Vagina (tissue), 2 donors: ENCODE measurements at regions not wholly inside any gene's neighbourhood (a gene's known extent, or its start where the extent isn't known, plus 50 kb on each side); places are given as distances from the start of the nearest gene placed in this dataset.
A peak's percentile ranks its signal among the peaks of the same experiment; 100 is the strongest.
"Not testable (repeated sequence)": the region's sequence is repeated elsewhere in the genome, so short reads cannot be mapped to it uniquely, and the experiment has no call there.

Experiments
- DNase-seq, 2 donors: peaks; one replicate each; pipeline ENCODE4 v3.0.0-alpha.2; 2017; ENCODE audit errors: extremely low spot score in 2 of 2
- H3K27ac ChIP-seq: fragments of 200-600 bp; sonication (generic); one replicate; pipeline ENCODE4 v1.5.1; 2019
- H3K27me3 ChIP-seq: fragments of 200-600 bp; sonication (generic); one replicate; pipeline ENCODE4 v1.5.1; 2019
- H3K36me3 ChIP-seq, 2 donors: fragments of 200-600 bp; sonication (generic); one replicate each; pipeline ENCODE4 v1.5.1; 2017 to 2019
- H3K4me1 ChIP-seq: fragments of 200-600 bp; sonication (generic); one replicate; pipeline ENCODE4 v1.5.1; 2019
- H3K4me3 ChIP-seq, 2 donors: fragments of 200-600 bp; sonication (generic); 1 replicate in 1 of 2; 2 replicates in 1 of 2; pipeline ENCODE4 v1.5.1; 2016 to 2019
- H3K9me3 ChIP-seq: fragments of 200-600 bp; sonication (generic); one replicate; pipeline ENCODE4 v1.5.1; 2019
- CTCF ChIP-seq, 3 experiments: fragments of 450-650 bp in 2 of 3; fragments of 200-600 bp in 1 of 3; sonication (generic) in 1 of 3; IDR thresholded peaks; one replicate each; pipeline ENCODE4 v1.5.1; 2017 to 2019; ENCODE audit warnings: antibody characterized with exemption in 3 of 3, mild to moderate bottlenecking in 2 of 3, moderate library complexity in 2 of 3
- POLR2A ChIP-seq, 2 donors: fragments of 450-650 bp; IDR thresholded peaks; one replicate each; pipeline ENCODE4 v1.6.1; 2017; ENCODE audit warnings: antibody characterized with exemption in 2 of 2, mild to moderate bottlenecking in 2 of 2, moderate library complexity in 2 of 2
- POLR2AphosphoS5 ChIP-seq, 2 donors: sonication (generic); formaldehyde crosslinking; IDR thresholded peaks; one replicate each; pipeline ENCODE4 v1.9.0; 2017; ENCODE audit warnings: antibody characterized with exemption in 2 of 2, mild to moderate bottlenecking in 2 of 2, low read depth in 1 of 2; ENCODE audit not compliant: insufficient read depth in 1 of 2
- intact Hi-C: fragments of 100-400 bp; cut with DNase I; formaldehyde crosslinking; loops from one replicate; pipeline ENCODE4 v1.15.1; 2023

- intact Hi-C loops: no loop called here
- TF ChIP-seq POLR2AphosphoS5 (IDR thresholded peaks at IDR 0.05; ENCODE audit: insufficient read depth in 1 of 2, low read depth in 1 of 2): no peak
- Histone ChIP-seq H3K36me3 (no peaks in the 10 kb centered on the region), H3K4me1 (no peaks in the 10 kb centered on the region), H3K27ac (no peak overlapping the region), H3K9me3 (no peaks in the 10 kb centered on the region), H3K27me3 (no peaks in the 10 kb centered on the region), H3K4me3 (no peak overlapping the region)
- no peak for DNase-seq
These were observed 1411.1 kb downstream of the BRD1 start for GRCh38 chr22:48416396-48417224.

DNA sequence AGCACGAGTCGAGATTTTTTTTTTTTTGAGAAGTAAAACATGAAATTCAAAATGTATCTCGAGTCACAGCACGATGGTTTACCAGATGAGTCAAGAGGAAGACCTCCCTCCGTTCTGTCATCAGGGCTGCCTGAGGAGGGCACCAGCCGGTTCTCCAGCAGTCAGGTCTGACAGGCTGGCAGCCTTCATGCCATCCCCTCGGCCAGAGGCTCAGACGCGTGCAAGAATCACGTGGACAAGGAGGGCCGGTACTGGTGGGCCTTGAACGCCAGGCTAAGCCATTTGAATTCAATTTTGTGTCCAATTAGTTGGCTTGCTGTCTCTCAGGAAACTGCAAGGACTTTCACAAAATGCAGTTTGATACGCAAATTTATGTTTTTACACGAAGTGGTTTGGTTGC lies 1412.2 kb downstream of the BRD1 start:
- DNase-seq: no peak
- Histone ChIP-seq H3K36me3 (no peaks in the 10 kb centered on the region), H3K4me1 (no peaks in the 10 kb centered on the region), H3K27ac (no peak overlapping the region), H3K9me3 (no peaks in the 10 kb centered on the region), H3K27me3 (no peaks in the 10 kb centered on the region), H3K4me3 (no peak overlapping the region)
- TF ChIP-seq CTCF (IDR thresholded peaks at IDR 0.05): no peak
- no peak for TF ChIP-seq POLR2A (IDR thresholded peaks at IDR 0.05)
- no peak for TF ChIP-seq POLR2AphosphoS5 (IDR thresholded peaks at IDR 0.05; ENCODE audit: insufficient read depth in 1 of 2, low read depth in 1 of 2)
- intact Hi-C loops: no loop called here

- no peak overlapping the region for H3K27ac ChIP-seq
- no peaks in the 10 kb centered on the region for H3K4me1 ChIP-seq
- H3K9me3 ChIP-seq: no peaks in the 10 kb centered on the region
- H3K36me3 ChIP-seq: no peaks in the 10 kb centered on the region
- H3K27me3 ChIP-seq: no peaks in the 10 kb centered on the region
- TF ChIP-seq POLR2AphosphoS5 (IDR thresholded peaks at IDR 0.05; ENCODE audit: insufficient read depth in 1 of 2, low read depth in 1 of 2): no peak
- TF ChIP-seq CTCF (IDR thresholded peaks at IDR 0.05): no peak
- TF ChIP-seq POLR2A (IDR thresholded peaks at IDR 0.05): no peak
- intact Hi-C loops: no loop called here
- H3K4me3 ChIP-seq: no peak overlapping the region
- DNase-seq: no peak
These were observed 1413.0 kb downstream of the BRD1 start for GRCh38 chr22:48414651-48415050.

DNA sequence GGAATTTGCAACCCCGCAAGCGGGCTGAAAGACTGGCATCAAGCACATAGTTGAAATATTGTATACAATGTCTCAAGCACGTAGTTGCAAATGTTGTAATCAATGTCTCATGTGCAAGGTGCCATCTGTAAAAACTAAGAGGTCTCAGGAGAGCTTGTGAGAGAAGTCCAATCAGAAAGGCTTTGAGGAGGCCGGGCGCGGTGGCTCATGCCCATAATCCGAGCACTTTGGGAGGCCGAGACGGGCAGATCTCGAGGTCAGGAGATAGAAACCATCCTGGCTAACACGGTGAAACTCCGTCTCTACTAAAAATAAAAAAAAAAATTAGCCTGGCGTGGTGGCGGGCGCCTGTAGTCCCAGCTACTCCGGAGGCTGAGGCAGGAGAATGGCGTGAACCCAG lies 1414.7 kb downstream of the BRD1 start:
- DNase-seq, H3K4me3 ChIP-seq, H3K27ac ChIP-seq, intact Hi-C loops, H3K36me3 ChIP-seq, H3K27me3 ChIP-seq, H3K9me3 ChIP-seq, H3K4me1 ChIP-seq: not testable (repeated sequence)

- Histone ChIP-seq H3K27ac (no peak overlapping the region), H3K9me3 (no peaks in the 10 kb centered on the region), H3K36me3 (no peaks in the 10 kb centered on the region), H3K4me3 (no peak overlapping the region), H3K27me3 (no peaks in the 10 kb centered on the region), H3K4me1 (no peaks in the 10 kb centered on the region)
- DNase-seq: no peak
- TF ChIP-seq POLR2A (IDR thresholded peaks at IDR 0.05): no peak
- no peak for TF ChIP-seq POLR2AphosphoS5 (IDR thresholded peaks at IDR 0.05; ENCODE audit: insufficient read depth in 1 of 2, low read depth in 1 of 2)
- TF ChIP-seq CTCF (IDR thresholded peaks at IDR 0.05): no peak
- intact Hi-C loops: no loop called here
These were observed 1417.1 kb downstream of the BRD1 start for GRCh38 chr22:48410536-48410935.

DNA sequence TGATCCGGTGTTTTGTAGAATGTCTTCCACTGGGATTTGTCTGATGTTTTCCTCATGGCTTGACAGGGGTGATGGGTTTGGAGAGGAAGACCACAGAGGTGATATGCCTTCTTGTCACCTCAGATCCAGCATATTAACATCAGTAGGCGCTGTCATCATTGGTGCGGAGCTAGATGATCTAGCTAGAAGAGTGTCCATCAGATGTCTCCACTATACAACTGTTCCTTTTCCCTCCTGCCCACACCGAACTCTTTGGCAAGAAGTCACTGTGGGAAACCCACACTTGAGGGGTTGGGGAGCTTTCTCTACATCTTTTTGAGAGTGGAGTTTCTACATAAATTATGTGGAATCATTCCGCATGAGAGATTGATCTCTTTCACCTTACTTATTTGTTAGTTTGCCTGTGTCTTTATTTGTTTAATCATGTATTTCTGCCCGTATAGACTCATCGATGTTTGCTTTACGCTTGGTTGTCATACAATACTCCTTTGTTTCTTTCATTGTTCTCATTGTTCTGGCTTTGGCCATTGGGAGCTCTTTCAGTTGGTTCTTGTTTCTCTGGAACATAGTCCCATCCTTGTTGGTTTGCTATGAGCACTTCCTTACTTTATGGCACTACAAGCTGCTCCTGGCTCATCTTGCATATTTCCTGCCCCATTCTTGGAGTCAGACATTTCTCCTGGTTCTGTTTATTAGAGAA lies 1420.3 kb downstream of the BRD1 start:
- H3K4me1 ChIP-seq: no peaks in the 10 kb centered on the region
- no peak overlapping the region for H3K4me3 ChIP-seq
- no peaks in the 10 kb centered on the region for H3K9me3 ChIP-seq
- H3K36me3 ChIP-seq: no peaks in the 10 kb centered on the region
- TF ChIP-seq CTCF (IDR thresholded peaks at IDR 0.05) (no peak), POLR2AphosphoS5 (IDR thresholded peaks at IDR 0.05; ENCODE audit: insufficient read depth in 1 of 2, low read depth in 1 of 2) (no peak), POLR2A (IDR thresholded peaks at IDR 0.05) (no peak)
- no peak overlapping the region for H3K27ac ChIP-seq
- peak in 1 of 2 donors; percentile 16 for DNase-seq
- no peaks in the 10 kb centered on the region for H3K27me3 ChIP-seq
- intact Hi-C loops: no loop called here
